ENCODE measurements at regions not wholly inside any gene's neighbourhood (a gene's known extent, or its start where the extent isn't known, plus 50 kb on each side); places are given as distances from the start of the nearest gene placed in this dataset.

GRCh38 chr11:24289301-24289700 lies 207.6 kb upstream of the LUZP2 start:
- DNase-seq: no peak

DNA sequence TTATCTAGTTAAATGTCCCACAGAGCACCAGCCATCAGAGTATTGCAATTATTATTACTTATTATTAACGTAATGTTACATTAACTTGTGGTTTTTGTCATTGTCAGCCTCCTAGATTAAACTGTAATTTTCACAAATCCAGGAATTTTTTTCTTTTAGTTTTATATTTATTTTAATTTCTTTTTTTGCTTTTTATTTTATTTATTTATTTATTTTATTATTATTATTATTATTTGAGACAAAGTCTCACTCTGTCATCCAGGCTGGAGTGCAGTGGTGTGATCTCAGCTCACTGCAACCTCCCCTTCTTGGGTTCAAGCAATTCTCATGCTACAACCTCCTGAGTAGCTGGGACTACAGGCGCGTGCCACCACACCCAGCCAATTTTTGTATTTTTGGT lies 202.9 kb upstream of the LUZP2 start:
- no peak for DNase-seq

- DNase-seq: no peak
These were observed 201.5 kb upstream of the LUZP2 start for GRCh38 chr11:24295360-24295759.

GRCh38 chr11:24297461-24297860 lies 199.4 kb upstream of the LUZP2 start:
- no peak for DNase-seq

DNA sequence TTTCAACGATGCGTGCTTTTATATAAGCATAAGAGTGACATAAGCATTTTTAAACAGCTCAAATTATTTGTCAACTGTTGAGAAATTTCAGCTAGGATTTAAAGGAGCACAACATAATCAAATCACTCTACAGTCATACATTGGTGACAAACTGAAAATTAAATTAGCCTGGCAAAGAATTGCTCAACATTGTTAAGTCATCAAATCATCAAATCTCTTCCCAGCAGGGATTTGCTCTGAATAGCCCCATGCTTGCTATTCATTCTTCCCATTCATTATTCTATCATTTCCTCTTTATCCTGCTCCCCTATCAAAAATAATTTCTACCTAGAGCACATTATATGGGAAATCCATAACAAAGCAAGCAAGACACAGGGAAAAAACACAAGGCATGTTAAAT lies 198.7 kb upstream of the LUZP2 start:
- peak; percentile 9 for DNase-seq

DNA sequence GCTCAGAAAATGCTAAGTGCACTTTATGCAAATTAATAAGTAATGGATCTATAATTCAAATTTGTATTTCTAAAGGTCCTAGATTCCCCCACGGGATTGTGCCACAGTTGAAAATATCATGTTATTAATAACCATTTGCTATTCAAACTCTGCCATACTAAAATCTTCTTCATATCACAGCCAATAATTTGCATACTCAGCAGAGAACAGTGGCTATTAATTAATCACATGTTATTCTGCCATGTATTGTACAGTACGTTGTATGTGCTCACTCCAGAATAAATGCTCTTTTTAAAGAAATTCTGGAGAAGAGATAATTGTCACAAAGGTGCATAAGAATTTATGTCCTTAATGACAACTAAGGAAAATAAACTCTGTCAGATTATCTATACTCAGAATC lies 184.9 kb upstream of the LUZP2 start:
- DNase-seq: no peak

DNA sequence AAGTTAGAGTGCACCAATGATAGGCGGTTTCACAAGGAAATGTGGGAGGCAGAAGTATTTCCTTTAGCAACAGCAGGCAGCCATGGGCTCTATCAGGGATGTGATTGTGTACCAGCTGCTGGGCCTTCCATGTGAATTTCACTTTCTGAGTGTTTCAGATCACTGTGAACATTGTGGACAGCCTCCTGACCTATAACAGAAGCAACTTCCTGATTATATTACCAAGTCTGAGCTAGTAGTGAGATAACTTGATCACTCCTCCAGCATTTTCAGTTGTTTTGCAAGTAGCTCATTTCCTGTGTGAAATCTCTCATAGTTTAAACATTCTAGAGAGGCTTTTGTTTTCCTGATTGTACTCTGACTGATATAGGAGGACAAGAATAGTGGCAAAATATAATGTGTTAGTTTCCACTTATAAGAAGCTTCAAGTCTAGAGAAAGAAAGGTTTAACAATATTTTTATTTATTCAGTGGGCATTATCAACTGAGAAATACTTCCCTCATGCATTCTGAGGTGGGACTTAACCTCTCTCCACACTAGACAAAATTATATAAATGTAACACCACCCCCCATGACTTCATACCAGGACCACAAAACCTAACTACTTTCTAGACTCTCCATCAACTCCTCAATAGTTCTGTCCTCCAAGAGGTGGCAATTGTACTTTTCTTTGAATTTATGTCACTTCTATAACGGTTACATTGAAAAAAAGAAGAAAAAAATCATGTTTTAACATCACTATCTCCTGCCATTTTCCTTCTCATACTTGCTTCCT lies 184.2 kb upstream of the LUZP2 start:
- DNase-seq: peak; percentile 5

DNA sequence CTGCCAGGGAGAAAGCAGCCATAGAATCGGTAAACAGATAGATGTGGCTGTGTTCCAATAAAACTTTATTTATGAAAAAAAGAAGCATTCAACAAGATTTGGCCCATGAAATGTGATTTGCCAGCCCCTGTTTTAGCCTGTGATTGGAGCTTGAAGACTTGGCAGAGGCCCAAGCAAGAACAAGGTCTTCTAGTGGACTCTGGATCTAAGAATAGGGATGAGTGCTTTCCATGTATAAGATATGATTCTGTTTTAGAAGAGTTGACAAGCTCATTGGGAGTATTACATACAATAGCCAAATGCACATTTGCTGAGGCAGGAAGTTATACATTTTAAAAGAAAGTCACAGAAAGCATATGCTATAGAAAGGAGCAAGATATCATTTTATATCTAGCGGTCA lies 175.6 kb upstream of the LUZP2 start:
- no peak for DNase-seq

GRCh38 chr11:24324211-24324610 lies 172.6 kb upstream of the LUZP2 start:
- peak; percentile 21 for DNase-seq

DNA sequence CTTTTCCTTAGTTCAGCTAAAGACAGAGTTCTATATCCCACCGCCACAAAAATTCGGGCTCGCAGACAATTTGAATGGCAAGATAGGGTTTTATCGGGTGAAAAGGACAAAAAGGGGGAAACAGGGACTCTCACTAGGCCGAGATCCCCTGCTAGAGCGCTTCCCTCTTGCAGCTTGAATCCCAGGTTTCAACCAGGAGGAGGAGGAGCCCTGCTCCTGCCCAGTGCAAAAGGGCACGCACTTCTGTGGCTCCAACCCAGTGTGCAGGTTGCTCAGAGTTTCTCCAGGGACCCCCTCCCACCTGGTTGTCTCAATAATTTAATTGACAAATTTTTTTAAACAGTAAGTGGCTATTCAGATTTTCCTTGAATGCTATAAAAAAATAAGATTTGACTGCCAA lies 152.6 kb upstream of the LUZP2 start:
- no peak for DNase-seq

- DNase-seq: no peak
These were observed 147.9 kb upstream of the LUZP2 start for GRCh38 chr11:24348908-24349307.

GRCh38 chr11:24351179-24351578 lies 145.7 kb upstream of the LUZP2 start:
- no peak for DNase-seq

GRCh38 chr11:24356501-24356900 lies 140.4 kb upstream of the LUZP2 start:
- no peak for DNase-seq

DNA sequence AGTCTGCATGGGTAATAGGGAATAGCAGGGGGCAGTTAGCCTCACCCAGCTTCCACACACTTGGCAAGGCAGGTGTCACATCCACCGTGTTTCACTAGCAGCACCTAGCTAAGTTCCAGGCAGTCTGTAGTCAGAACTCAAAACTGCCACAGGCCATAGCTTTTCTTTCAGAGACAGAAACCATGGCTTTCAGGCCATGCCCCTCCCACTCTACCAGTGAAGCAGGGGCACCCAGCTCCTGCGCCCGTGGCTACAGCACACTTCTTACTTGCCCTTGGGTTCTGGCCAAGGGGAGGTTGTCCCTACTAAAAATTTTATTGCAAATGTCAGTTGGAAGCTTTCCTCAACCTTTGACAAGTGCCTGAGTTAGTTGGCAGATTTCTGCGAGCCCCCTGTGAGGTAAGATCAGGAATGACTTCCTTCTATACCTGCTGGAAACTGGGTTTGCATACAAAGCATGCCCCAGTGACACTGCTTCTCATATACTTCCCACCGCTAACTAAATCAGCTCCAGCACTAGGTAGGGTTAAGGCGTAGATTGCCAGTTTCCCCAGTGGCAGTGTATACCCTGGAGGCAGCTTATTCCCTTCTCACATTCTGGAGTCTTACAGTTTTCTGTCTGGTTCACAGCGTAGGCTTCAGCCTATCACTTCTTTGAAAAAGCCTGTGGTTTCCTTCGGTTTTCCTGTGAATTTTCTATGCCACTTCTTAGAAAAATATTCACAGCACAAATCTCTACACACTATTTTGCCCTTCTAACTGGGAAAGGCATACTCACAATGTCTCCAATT lies 139.0 kb upstream of the LUZP2 start:
- no peak for DNase-seq

DNA sequence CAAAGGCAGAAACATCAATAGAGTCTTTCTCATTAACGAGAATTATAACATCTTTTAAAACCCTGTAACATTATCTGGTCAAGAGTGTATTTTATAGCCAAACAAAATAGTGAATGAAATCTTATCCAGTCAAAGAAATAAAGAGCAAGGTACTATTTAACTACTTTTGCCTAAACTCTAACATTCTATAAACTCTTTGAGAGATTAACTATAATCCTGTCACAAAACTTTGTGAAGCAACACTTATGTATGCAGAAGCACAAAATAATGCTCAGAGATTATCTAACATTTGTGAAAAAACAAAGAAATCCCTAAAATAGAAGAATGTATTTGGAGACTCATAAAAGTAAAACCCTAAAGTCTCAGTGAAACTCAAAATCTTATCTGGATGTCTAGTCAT lies 124.4 kb upstream of the LUZP2 start:
- no peak for DNase-seq

DNA sequence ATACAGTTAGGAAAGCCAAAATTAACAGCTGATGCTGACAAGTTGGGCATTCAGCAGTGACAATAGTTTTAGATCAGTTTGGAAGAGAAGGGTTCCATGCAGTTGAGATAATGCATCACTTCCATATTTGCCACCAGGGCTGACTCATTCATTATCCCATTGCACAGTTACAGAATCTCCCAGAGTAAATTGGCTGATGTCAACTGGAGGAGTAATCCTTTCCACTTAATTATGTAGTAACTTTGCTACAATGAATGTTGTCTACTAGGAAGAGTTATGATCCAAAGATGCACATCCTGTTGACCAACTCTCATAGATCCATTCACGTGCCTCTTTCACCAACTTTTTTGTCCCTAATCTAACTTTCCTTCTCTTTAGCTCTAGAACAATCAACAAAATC lies 123.3 kb upstream of the LUZP2 start:
- peak; percentile 9 for DNase-seq

GRCh38 chr11:24375351-24375750 lies 121.5 kb upstream of the LUZP2 start:
- DNase-seq: no peak

GRCh38 chr11:24375931-24376330 lies 120.9 kb upstream of the LUZP2 start:
- no peak for DNase-seq

DNA sequence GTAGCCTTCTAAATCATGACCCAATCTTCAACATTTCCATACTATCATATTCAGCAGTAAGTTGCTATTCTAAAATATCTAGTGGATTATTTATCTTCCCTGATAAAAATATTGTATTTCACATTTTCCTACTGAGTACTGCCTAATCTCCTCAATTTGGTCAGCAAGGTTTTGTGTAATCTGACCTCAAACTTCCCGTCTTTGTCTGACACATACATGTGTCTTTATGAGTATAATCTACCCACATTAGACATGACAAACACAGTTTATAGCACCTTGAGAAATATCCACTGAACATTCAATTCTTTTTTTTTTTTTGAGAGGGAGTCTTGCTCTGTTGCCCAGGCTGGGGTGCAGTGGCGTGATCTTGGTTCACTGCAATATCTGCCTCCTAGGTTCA lies 113.7 kb upstream of the LUZP2 start:
- DNase-seq: no peak

- DNase-seq: no peak
These were observed 112.6 kb upstream of the LUZP2 start for GRCh38 chr11:24384240-24384639.

GRCh38 chr11:24386546-24387397 lies 110.1 kb upstream of the LUZP2 start:
- DNase-seq: peak; percentile 45

GRCh38 chr11:24389575-24389974 lies 107.3 kb upstream of the LUZP2 start:
- DNase-seq: no peak

GRCh38 chr11:24390016-24390415 lies 106.8 kb upstream of the LUZP2 start:
- DNase-seq: no peak
